GM12801 (cell line): ENCODE measurements at regions not wholly inside any gene's neighbourhood (a gene's known extent, or its start where the extent isn't known, plus 50 kb on each side); places are given as distances from the start of the nearest gene placed in this dataset.

ENCODE experiments used
- TF ChIP-seq, protein P1 (sequence below): IDR thresholded peaks from one replicate; pipeline ENCODE4 v1.5.1; 2011; ENCODE audit warnings: control low read depth; ENCODE audit not compliant: insufficient read length; ENCODE audit errors: extremely low read depth

GRCh38 chr7:17095931-17096330, 202.5 kb upstream of the AHR start:
- TF ChIP-seq, protein P1, sequence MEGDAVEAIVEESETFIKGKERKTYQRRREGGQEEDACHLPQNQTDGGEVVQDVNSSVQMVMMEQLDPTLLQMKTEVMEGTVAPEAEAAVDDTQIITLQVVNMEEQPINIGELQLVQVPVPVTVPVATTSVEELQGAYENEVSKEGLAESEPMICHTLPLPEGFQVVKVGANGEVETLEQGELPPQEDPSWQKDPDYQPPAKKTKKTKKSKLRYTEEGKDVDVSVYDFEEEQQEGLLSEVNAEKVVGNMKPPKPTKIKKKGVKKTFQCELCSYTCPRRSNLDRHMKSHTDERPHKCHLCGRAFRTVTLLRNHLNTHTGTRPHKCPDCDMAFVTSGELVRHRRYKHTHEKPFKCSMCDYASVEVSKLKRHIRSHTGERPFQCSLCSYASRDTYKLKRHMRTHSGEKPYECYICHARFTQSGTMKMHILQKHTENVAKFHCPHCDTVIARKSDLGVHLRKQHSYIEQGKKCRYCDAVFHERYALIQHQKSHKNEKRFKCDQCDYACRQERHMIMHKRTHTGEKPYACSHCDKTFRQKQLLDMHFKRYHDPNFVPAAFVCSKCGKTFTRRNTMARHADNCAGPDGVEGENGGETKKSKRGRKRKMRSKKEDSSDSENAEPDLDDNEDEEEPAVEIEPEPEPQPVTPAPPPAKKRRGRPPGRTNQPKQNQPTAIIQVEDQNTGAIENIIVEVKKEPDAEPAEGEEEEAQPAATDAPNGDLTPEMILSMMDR = no peak

- TF ChIP-seq, protein P1 = no peak
These were observed 200.7 kb upstream of the AHR start for GRCh38 chr7:17097668-17098297.

DNA sequence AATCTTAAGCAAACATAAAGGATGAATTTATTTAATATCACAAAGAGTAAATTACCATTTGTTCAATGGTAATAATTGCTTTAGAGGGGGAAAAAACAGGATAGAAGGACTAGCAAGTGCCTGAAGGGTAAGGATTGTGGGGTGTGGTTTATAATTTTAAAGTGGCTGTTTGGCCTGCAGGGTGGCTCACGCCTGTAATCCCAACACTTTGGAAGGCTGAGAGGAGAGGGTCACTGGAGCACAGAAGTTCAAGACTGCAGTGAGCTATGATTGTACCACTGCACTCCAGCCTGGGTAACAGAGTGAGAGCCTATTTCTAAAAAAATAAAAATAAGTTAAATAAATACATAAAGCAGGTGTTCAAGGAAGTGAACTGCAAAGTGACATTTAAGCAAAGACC, 199.9 kb upstream of the AHR start:
- TF ChIP-seq, protein P1 = no peak

GRCh38 chr7:17099083-17099973, 199.1 kb upstream of the AHR start:
- TF ChIP-seq, protein P1 = no peak

GRCh38 chr7:17101207-17101696, 197.2 kb upstream of the AHR start:
- TF ChIP-seq, protein P1 = no peak

DNA sequence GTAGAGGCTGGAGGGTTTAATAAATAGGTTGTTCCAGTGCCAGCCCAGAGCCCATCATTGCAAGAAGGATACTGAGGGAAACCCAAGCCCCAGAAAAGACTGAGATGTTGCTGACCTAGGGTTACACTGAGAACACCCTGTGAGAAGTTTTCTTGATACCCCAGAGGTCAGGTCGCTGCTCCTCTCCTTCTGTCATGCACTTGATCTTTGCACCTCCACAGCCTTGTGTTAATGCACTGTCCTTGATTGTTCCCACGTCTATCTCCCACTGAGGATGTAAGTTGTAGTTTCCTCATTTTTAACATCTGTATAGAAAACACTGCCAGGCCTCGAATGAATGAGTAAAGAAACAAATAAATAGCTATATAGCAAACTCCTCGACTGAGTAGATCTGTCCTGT, 195.3 kb upstream of the AHR start:
- TF ChIP-seq, protein P1 = no peak

DNA sequence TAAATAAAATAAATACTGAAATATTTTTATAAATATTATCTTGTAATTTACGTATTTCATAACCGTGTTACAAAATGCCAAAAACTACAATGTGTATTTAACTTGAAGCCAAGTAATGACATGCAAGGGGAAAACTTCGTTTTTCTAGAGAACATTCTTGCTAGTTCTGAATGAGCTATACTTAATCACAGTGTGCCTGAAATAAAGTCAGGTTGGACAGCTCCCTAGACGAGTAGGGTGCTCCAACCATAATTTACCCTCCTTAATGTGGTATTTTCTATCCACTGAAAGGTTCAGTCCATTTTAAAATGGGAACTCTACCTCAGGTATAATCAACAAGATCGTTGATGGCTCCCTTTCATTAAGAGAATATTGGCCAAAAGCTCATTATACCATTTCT, 194.5 kb upstream of the AHR start:
- TF ChIP-seq, protein P1 = no peak
